HG03135 (cell line): ENCODE measurements at regions not wholly inside any gene's neighbourhood (a gene's known extent, or its start where the extent isn't known, plus 50 kb on each side); places are given as distances from the start of the nearest gene placed in this dataset.

Experiments used
- ATAC-seq: cut with Tn5 transposase; IDR thresholded peaks from one replicate; pipeline ENCODE4 v1.9.1; 2021; ENCODE audit warnings: mild to moderate bottlenecking, moderate library complexity; ENCODE audit not compliant: unreplicated experiment

- ATAC-seq = no peak
Measured at GRCh38 chr3:55183201-55183600, 255.3 kb upstream of the LRTM1 start.

- no peak for ATAC-seq
Measured at GRCh38 chr3:55180936-55181535, 253.2 kb upstream of the LRTM1 start.

DNA sequence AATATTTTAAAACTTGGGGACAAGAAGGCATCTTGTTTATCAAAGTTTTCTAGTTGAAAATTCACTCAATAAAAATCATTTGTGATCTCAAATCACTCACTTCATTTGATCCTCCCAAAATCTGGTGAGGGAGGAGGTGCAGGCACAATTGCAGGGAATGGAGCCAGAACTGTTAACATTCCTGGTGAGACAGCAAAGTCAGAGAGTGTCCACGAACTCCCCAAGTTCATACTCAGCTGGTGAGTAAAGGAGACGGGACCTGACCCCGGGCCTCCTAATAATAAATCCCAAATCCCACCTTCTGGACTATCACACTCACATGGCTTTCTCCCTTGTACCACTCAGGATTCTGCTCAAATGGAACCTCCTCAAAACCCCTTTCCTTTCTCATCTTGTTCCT lies 252.3 kb upstream of the LRTM1 start:
- ATAC-seq = no peak

- ATAC-seq = no peak
Measured at GRCh38 chr3:55178336-55178735, 250.5 kb upstream of the LRTM1 start.

DNA sequence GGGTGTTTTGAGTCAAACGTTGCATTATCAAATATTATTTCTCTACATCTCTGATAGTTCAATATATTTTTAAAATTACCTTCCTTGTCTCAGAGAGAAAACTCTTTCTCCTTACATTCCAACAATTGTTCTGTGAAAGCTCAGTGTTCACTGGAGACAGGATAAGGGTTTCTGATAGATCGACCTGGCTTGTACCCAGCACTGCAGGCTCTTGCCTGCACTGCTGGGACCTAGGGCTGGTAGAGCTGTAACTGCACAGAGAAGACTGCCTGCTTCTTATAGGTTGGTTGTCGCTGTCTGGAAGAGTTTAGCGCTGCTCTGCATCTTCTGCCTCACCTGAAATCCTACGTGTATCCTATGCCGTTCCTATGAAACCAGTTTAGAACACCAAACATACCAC lies 249.9 kb upstream of the LRTM1 start:
- no peak for ATAC-seq

GRCh38 chr3:55175423-55175822 lies 247.6 kb upstream of the LRTM1 start:
- ATAC-seq = no peak

- ATAC-seq = no peak
Measured at GRCh38 chr3:55174747-55175146, 246.9 kb upstream of the LRTM1 start.

DNA sequence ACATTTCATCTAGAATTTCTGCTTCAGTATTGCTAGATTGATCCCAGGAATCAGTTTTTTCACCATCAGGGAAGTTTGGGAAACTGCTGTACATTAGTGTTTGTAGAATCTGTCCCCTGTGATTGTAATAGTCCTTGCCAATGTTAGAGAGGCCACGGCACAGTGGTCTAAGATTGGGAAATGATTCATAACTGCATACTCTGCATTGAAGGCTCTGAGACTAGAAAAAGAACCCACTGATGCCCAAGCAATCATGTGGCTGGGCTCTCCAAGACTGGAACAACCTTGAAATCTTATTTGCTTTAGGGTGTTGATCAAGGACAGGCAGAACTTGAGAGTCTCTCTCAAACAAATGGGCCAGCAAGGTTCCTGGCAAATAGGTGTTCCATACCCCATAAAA lies 245.6 kb upstream of the LRTM1 start:
- ATAC-seq = no peak

DNA sequence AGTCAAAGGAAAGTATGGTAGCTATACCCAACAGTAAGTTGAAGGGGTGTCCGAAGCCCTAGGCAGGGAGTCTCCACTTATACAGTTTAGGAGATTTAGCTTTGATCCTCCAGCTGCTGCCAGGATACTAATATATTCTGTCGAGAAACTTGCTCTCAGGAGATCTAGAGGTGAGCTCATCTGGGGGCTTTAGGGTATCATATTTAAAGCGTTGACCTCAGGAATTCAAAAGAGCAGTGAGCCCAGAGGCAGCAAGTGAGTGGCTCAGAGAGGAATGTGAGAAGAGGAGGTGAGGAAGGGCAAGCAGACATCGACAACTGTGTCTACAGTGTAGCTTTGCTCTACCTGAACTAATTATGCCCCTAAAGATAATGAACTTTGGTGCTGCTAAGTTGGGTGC lies 245.1 kb upstream of the LRTM1 start:
- ATAC-seq = no peak

DNA sequence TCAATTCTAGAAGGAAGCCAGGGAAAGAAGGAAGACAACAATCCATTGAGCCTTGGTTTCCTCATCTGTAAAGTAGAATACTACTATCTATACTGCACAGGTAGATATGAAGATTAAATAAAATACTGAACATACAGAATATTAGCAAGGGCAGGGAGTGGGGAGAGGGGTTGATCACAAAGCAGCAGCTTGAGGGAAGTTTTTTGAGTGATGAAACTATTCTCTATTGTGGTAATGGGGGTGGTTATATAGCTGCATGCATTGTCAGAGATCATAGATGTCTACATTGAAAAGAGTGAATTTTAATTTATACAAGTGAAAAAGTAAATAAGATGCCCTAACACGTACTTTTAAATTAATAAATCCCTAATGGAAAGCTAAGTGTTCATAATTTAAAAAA lies 242.6 kb upstream of the LRTM1 start:
- no peak for ATAC-seq

DNA sequence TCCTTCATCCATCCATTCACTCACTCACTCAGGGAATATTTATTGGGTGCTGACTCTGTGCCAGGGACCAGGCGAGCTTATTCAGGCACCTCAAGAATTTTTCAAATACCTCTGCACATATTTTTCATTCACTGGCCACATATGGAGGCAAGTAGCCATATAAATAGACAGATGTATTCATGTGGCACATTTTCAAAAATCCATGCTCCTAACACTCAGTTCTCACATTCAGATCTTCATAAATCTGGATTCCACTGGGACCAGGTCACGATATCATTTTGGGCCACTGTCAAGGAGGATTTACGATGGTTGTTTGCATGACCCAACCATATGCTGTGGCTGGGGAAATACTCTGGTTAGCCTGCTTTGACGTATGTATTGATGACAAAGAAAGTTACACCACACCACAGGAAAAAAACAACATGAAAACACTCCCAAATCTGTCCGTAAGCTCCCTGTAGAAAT lies 241.8 kb upstream of the LRTM1 start:
- ATAC-seq = no peak

DNA sequence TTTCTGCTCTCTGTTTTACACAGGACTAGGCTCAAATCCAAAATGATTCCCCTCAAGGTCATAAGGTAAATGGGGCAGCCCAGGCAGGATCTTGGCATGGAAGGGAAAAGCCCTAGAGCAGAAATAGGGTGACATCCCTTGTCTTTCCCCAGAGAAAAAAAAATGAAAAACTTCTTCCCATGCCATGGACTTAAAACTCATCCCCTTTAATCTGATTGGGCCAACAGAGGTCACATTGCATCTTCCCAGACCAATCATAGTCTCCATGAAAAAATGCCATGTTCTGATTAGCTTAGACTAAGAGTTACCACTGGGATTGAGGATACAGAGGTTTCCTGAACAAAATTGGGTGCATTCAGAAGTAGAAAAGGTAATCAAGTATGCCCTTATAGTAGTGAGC lies 241.3 kb upstream of the LRTM1 start:
- no peak for ATAC-seq

GRCh38 chr3:55167586-55168317 lies 239.9 kb upstream of the LRTM1 start:
- ATAC-seq = no peak

- no peak for ATAC-seq
Measured at GRCh38 chr3:55166576-55167555, 239.0 kb upstream of the LRTM1 start.

DNA sequence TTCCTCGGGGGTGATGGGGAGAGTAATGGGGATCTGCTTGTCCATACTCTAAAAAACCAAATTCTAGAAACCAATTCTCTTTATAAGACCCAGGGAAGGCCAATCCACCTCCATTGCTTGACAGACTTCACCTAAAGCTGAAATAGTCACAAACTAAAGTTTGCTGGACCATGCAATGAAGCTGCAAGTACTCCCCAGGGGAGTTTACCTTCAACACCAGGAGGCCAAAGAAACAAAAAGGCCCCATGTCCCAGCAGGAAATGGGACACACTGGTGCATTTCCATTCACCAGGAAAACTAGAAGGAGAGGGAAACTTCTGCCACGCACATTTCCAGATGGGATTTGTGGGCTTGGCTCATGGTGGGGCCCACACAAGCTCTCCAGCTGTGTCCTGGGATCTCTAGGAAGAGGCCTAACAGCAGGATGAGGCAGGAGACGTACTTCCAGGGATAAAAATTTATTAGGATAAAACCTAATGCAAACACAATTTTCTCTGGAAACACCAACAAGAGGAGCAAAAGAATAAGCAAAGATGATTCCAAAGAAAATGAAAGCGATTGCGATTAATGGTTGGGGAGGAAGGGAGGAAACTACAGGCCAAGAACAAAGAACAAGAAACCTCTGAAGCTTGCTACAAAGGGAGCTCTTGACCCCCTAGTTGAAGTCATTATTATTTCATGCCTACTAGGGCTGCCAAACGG lies 238.0 kb upstream of the LRTM1 start:
- ATAC-seq = no peak

DNA sequence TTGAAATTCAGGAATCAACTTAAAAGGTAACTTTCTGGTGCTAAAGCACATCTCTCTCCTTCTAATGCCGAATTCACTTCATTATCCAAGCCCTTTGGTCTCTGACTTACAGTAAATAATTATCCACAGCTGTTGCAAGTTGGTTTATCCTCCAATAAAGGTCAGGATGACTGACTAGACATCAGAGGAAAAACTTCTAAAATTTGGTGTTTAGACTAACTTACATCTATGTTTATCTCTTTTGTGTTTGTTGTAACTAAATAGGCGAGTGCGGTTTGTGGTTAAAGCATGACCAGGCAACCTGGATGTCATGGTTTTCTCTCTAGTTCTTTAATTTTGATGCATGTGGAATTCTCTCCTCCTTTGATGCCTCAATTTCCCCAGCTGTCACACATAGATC lies 237.4 kb upstream of the LRTM1 start:
- no peak for ATAC-seq

- ATAC-seq = no peak
Measured at GRCh38 chr3:55164876-55165275, 237.0 kb upstream of the LRTM1 start.

DNA sequence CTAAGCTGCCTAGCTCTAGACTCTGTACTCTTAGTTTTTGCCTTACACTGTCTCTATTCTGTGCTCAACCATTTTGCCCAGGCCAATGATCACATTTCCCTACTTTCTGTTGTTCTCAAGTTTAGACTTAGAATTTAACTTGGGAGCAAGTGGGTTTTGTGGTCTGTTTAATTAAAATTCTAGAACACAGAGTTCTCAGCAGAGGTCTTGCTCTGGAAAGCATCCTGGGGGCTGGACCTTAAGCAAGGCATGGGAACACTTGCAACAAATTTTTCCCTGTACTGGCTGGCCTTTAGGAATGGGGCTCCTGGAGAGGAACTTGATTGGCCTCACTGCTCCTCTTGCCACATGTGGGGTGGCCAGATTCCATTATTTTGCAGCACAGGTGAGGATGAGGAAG lies 236.3 kb upstream of the LRTM1 start:
- no peak for ATAC-seq

DNA sequence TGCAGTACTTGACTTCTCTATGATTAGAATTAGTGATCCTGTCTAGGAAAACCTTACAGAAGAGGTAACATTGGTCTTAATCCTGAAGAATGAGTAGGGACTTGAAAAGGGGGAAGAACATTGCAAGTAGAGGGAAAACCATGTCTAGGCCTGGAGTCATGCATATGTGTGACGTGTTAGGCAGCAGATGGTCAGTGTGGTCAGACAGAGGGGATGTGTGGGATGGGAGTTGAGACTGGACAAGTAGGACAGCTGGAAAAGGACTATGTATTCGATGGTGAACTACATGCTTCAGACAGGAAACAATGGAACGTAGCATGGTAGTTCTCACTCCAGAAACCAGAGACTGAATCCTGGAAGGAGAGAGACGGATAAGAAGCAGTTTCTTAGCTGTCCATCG lies 235.6 kb upstream of the LRTM1 start:
- ATAC-seq = no peak

DNA sequence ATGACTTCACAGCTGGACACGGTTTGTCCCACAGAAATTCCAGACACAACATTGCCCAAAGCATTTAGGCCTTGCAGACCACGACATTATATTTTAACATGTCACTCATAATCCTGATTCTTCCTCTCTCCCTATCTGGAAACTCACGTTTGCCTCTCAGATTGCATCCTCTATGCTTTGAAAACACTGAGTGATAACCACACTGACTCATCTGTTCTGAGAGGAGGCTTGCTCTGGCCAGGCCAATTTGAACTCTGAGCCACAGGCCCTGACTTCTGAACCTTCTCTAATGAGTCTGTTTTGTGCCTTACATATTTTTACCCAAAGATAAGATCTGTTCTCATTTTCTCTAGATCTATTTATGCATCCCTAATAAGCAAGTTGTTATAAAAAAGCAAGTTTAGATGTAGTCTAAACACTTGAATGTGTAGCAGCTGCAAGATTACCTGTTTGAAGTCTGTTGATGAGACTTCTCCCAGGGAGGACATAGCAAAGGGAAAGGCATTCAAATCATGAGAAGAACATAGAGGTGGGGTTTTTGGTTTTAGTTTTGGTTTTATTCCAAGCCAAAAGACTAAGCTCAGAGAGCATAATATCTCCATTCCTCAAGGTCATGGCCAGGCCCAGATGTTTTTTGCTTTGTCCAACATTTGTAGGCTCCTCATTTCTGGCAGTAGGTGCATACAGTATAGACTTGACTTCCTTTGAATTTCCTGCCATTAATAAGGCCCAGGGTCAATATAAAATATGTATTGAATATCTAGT lies 234.4 kb upstream of the LRTM1 start:
- ATAC-seq = no peak
